Femur (tissue), 1 donor: ENCODE measurements at regions not wholly inside any gene's neighbourhood (a gene's known extent, or its start where the extent isn't known, plus 50 kb on each side); places are given as distances from the start of the nearest gene placed in this dataset.
A peak's percentile ranks its signal among the peaks of the same experiment; 100 is the strongest.
"Not testable (repeated sequence)": the region's sequence is repeated elsewhere in the genome, so short reads cannot be mapped to it uniquely, and the experiment has no call there.

ENCODE experiments used
- DNase-seq: peaks from one replicate; pipeline ENCODE4 v3.0.0-alpha.2; 2017

DNA sequence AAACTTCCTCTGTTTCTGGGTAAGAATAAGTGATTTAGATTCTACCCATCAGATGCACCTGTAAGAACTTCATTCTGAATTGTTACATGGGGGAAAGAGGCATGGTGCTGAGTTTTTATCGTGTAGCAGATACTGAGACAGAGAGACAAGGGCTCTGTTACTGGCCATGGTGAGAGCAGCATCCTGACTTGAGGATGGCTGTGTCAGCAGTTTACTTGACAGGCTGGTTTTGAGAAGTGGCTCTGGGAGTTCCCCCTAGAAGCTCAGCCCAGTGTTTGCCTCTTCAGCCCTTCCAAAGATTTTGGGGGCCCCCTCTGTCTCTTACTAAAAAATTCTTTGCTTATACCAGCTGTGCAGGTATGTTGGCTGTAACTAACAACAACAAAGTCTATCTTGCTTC, 510.5 kb downstream of the LRRC70 start:
- no peak for DNase-seq

DNA sequence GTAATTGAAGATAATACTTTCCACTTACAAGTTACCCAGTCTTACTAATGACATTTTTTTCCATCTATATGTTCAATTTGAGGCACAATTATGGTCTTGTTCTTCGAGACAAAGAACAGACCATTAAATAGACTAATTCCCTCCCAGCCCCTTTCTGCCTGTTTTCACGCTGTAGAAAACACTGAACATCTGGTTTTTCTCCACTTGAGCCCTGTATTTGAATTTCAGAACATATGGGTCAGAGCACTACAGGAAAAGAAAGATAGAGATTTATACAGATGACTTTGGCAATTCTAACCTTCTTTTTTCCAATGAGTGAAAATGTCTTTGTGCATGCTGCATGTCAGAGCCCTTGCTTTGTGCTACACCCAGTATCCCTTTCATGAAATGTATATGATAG, 506.9 kb downstream of the LRRC70 start:
- no peak for DNase-seq

DNA sequence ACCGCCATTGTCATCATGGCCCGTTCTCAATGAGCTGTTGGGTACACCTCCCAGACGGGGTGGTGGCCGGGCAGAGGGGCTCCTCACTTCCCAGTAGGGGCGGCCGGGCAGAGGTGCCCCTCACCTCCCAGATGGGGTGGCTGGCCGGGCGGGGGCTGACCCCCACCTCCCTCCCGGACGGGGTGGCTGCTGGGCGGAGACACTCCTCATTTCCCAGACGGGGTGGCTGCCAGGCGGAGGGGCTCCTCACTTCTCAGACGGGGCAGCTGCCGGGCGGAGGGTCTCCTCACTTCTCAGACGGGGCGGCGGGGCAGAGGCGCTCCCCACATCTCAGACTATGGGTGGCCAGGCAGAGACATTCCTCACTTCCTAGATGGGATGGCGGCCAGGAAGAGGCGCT, 505.1 kb downstream of the LRRC70 start:
- not testable (repeated sequence) for DNase-seq

DNA sequence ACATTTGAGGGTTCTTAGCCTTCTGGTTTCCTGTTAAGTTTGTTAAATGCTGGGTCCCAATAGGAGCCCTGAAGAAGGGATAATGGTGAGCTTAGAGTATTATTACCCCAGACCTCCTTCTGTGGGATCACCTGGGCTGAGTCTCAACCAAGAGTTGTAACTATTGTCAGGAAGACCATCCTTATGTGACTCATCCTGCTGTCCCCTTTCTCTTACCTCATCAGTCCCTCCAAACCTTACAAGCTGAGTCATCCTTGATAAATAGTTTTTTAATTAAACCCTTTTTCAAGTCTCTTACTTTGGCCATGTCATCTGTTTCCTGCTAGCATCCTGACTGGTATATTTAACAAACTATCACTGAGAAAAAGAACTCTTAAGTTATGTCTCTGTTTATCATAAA, 502.8 kb downstream of the LRRC70 start:
- no peak for DNase-seq

DNA sequence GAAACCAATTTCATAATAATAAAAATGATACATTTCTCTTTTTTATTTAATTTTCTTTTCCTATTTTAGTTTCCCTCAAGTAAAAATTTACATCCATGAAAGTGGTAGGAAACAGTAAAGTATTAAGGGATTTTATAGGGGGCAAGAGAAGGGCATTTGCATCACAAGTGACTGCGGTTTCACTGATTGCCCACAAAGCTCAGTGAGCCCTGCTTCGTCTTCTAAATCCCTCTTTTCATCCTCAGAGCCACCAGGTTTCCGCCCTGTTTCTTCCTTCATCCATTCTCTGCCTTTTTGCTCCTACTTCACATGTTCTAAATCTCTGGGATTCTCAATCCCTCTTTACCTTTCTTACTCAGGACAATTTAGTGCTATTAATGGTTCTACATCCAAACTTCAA, 491.4 kb downstream of the LRRC70 start:
- no peak for DNase-seq

DNA sequence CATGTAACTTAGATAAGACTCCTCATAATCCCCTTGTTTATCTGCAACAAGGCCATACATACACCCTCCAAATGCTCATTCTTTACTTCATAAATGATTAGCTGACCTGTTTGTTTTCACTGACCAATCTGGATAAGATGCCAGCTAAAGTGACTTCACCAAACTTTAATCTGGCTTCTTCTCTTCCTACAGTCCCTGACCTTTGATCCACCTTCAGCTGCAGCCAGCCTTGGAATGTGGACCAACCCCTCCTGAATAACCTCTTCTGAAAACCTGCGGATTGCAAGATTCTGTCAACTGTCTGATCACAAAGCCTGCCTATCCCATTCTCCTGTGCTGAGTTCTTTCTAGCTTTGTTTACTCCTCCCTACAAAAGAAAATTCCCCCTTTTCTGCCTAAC, 476.8 kb downstream of the LRRC70 start:
- DNase-seq: no peak

DNA sequence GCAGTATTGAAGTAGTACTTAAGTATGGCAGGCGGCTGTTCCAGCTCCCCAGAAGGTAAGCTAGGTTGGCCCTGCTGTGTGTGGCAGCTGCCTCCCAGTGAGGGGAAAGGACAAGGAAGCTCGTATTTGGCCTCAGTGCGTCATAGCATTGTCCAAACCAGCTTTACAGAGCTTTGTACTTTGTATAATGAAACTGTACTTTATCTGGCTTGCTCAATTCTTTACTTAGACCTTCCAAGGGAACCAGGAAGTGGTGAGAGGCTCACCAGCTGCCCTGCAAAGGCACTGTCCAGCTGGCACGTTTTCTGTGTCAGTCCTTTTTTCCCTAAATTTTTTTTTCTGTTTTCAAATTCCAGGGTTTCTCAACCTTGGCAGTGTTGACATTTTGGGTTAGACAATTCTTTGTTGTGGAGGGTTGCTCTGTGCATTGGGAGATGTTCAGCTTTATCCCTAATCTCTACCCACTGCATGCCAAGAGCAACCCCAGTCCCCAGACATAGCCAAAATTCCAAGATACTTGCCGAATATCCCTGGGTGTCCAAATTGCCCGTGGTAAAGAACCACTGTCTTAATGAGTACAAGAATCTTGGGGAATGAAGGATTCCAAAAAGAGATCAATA, 474.5 kb downstream of the LRRC70 start:
- peak; percentile 41 for DNase-seq

DNA sequence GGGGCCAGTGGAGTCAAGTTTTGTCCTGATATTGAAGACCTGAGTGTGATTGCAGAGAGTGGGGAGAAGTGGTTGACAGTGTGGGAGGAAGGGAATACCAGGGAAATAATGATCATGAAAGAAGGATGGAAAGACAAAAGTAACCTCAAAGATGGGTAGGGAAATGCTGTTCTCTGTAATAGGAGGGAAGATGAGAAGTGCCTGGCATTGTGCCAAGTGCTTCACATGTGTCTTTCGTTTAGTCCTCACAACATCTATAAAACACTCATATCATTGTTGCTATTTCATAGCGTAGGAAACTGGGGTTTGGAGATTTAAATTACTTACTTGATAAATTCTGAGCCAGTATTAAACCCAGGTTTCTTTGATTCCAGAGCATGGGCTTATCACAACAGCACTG, 472.3 kb downstream of the LRRC70 start:
- DNase-seq: no peak

DNA sequence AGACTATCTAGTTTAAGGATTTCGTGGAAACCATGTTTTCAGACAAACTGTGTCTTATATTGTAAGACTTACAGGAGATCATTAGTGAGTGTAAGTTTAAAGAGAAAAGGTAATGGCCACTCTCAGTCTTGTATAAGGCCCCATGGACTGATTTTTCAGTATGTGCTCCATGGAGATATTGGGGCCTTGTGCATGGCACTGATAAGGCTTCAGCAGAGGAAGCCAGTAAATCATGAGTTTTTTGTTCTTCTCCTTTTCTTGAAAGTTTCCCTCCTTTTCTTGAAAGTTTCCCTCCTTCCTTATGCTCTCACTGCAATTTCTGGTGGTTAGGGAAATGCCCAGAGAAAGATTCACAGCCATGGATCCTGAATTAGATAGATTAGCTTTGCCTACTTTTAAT, 471.3 kb downstream of the LRRC70 start:
- no peak for DNase-seq

DNA sequence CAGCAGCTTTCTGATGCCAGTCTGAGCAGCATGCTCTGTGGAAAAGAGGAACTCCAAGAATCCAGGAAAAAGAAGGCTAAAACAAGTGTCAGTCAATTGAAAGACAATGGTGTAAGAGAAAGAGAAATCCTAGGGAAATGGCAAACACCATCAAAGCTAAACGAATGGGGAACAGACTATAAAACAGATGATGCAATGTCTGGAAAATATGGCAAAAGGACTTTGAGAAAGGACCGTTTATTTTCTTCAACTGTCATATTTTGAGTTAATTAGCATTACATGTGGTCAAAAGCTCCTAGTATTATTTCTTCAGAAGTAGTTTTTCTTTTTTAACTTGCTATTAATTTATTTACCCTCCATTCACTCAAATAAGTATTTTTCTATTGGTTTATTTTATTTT, 465.2 kb downstream of the LRRC70 start:
- DNase-seq: no peak

DNA sequence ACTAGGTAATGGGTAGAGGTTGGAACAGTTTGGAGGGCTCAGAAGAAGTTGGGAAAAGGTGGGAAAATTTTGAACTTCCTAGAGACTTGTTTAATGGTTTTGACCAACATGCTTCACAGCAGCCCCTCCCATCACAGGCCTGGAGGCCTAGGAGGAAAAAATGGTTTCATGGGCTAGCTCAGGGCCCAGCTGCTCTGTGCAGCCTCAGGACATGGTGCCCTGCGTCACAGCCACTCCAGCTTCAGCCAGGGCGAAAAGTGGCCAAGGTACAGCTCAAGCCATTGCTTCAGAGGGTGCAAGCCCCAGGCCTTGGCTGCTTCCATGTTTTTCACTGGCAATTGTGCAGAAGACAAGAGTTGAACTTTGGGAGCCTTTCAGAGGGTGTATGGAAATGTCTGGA, 453.7 kb downstream of the LRRC70 start:
- no peak for DNase-seq

DNA sequence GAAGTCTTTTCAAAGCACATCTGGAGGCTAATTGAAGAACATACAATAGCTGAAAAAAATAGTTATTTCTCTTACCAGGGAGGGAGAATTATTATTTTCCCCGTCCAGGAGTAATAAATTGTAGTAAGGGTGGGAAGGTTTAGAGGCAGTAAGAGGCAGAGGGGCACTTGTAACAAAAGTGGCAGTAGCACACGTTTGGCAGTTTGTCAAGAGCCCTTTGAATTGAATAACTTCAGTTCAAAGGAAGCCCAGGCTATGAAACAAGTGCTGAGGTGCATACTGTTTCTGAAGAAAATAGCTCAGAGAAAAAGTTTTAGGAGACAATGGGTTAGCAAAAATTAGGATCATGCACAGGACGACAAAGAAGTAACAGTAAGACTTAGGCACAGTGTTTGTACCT, 451.3 kb downstream of the LRRC70 start:
- no peak for DNase-seq

DNA sequence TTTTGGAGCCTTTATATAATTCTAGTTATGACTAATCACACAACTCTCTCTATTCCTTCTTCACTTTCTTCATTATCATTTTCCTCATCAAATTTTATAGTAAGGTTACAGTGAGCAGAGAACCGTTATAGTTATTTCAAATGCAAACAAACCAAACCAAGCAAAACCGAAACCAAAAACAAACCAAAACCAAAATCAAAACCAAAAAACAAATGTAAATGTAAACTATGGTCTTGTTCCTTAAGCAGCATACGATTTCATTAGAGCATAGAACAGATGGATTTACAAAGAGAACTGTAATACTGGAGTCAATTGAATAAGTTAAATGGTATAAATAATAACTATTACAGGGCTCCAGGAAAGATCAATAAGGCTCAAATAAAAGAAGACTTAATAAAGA, 447.1 kb downstream of the LRRC70 start:
- no peak for DNase-seq

DNA sequence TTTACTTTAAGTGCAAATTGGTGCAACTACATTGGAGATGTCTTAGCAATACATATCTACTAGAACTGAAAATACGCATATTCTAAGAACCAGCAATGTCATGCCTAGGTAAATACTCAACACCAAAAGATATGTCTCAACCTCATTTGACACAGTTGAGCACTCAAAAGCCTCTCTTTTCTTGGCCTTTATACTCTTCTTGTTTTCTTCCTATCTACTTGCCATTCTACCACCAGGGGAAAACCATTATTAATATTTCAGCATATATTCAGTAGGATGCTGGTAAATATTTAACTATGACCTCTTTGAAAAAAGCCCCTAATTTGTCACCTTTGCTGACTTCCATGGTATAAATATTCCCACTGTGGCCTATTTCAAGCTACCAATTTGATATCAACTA, 443.8 kb downstream of the LRRC70 start:
- DNase-seq: no peak

DNA sequence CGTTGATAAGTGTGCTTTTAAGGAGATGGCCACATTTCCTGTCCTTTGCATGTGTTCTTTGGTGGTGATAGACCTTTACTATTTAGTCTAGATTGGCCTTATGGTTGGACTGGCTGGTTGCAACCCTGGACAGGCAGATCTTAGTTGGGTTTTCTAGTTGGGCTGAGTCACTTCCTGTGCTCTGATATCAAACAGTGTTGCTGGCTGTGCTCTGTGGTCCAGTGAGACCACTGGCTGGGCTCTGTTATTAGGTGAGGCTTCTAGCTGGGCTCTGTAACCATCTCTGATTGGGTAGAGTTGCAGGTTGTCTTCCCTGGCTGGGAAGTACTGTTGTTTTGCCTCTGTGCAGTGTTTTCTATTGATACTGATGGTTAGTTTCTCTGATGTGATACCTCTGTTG, 432.5 kb downstream of the LRRC70 start:
- DNase-seq: no peak

DNA sequence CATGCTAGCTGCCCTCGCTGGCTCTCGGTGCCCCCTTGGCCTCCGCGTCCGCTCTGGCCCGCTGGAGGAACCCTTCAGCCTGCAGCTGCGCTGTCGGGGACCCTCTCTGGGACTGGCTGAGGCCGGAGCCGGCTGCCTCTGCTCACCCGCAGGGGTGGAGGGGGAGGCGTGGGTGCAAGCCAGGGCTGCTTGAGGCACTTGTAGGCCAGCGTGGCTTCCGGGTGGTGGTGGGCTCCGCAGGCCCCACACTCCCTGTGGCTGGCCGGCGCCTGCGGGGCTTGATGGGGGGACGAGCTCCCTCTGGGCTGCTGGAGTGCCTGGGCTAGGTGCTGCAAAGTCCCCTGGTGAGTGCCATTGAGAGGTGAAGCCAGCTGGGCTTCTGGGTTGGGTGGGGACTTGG, 429.6 kb downstream of the LRRC70 start:
- DNase-seq: no peak

DNA sequence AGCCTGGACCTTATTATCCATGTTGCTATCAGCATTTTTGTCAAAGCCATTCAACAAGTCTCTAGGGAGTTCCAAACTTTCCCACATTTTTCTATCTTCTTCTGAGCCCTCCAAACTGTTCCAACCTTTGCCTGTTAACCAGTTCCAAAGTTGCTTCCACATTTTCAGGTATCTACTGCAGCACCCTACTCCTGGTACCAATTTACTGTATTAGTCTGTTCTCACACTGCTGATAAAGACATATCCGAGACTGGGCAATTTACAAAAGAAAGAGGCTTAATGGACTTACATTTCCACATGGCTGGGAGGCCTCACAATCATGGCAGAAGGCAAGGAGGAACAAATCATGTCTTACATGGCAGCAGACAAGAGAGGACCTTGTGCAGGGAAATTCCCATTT, 416.2 kb downstream of the LRRC70 start:
- DNase-seq: not testable (repeated sequence)

DNA sequence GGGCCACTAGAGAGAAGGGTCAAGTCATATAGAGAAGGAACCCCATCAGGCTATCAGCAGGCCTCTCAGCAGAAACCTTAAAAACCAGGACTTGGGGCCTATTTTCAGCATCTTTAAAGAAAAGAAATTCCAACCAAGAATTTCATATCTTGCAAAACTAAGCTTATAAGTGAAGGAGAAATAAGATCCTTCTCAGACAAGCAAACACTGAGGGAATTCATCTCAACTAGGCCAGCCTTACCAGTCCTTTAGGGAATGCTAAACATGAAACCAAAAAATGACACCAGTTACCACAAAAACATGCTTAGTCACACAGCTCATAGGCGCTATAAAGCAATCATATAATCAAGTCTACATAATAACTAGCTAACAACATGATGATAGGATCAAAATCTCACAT, 407.1 kb downstream of the LRRC70 start:
- no peak for DNase-seq

DNA sequence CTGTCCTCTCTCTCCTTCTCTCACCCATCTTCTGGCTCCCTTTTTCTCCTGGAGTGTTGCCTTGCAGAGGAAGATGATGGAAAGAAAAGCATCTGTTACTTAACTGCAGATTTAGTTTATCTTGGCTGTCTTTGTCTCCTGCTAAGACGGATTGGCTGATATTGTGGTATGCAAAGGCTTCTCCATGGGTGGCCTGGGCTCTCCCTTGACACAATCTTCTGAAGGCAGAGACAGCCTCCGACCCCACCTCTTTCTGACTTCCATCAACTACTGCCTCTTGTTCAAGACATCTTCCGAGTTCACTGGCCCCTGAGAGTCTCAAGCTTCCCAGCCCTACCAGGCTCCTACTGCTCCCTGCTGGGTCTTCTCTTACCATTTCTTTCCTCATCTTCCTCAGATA, 403.7 kb downstream of the LRRC70 start:
- no peak for DNase-seq

DNA sequence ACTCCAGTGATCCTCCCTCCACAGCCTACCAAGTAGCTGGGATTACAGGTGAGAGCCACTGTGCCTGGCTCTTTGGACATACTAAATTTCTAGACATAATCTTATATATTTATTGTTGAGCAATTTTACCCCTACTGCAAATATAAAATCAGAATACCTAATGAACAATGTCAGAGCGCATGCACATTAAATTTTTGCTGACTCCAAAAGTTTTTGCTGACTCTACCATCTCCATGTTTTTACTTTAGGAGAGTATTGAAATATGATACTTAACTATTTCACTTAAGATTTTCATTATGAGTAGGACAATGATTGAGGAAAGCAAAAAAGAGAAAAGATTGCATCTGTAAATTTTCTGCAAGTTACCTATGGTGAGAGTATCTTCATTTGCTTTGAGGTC, 402.3 kb downstream of the LRRC70 start:
- no peak for DNase-seq

DNA sequence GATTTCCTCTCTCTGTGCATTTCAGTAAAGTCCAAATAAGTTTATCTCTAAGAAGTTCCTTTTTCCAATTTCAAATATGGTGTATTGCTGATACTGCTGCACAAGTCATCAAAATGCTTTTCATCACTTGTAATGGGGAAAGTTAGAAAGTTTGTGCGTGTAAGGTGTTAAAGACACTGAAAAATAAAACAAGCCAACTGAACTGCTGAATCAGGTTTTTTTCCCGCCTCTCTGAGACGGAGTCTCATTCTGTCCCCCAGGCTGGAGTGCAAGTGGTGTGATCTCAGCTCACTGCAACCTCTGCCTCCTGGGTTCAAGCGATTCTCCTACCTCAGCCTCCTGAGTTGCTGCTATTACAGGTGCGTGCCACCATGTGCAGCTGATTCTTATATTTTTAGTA, 400.9 kb downstream of the LRRC70 start:
- DNase-seq: no peak

DNA sequence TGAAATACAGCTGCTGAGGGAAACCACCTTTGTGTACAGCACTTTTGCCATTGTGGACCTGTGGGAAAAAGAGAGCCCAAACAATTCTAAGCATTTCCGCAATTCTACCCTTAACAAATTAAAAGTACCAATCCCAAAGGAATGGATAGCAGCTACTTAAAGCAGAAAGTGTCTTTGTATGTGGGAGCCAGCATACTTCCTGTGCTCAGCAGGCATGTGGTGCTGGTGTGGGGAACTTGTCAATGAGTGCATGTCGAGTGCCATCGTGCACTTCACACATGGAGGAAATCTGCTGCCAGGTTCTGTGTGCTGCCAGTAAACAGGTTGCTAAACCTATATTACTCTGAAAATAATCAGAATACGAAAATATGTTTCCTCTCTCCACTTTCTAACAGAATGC, 399.0 kb downstream of the LRRC70 start:
- DNase-seq: no peak

DNA sequence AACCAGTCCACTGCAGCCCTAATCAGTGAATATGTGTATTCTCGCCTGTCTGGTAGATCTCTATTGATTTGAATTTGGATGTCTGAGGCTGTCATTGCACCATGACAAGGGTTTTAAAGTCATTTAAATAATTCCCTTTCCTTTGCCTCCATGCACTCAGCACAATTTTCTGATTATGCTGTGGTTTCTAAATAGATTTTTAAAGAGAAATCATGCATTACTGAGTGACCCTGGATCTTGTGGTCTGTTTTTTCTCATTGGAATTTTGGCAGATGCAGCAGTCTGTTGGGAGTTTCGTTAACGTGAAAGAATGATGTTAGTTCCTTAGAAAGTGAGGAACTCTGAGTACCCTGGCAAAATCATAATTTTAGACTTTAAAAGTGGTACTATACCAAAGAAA, 396.0 kb downstream of the LRRC70 start:
- DNase-seq: no peak

DNA sequence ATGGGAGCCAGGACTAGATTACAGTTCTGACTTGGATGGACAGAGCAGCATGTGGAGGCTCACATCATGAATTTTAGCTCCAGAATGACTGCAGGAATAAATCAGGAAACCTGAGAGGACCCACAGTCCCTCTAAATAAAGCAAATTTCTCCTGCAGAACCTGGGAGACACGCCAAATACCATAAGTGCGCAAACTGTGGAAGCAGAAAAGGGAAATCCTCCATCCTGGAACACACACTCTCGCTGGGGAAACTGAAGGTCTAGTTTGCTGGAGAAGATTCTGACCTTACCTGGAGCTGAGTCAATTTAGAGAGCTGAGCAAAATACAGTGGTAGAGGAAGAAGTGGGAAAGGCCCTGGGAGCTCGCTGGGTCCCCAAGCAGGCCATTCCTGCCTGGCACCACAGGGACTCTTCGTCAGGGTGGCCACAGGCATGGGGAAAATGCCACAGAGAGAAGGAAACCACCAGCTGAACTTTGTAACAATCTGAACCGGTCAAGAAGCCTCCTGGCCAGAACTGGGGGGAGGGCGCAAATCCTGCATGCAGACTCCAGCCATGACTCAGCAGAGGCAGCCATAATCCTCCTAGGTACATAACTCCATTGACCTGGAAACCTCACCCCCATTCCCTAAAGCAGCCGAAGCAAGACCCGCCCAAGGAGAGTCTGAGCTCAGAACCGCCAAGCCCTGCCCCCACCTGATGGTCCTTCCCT, 390.9 kb downstream of the LRRC70 start:
- DNase-seq: peak; percentile 32

DNA sequence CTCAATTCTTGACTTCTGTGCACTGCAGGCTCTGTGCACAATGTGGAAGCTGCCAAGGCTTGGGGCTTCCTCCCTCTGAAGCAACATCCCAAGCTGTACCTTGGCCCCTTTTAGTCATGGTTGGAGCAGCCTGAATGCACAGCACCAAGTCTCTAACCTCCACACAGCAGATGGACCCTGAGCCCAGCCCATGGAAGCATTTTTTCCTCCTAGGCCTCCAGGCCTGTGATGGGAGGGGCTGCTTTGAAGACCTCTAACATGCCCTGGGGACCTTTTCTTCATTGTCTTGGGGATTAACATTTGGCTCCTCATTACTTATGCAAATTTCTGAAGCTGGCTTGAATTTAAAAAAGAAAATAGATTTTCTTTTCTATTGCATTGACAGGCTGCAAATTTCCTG, 385.8 kb downstream of the LRRC70 start:
- no peak for DNase-seq
